Stimulated activated CD4-positive, alpha-beta T cell treated with anti-CD3 and anti-CD28 coated beads, Interleukin-12 subunit alpha, Interleukin-12 subunit beta, amount 100 ng/mL, for 48 hours (primary cell): ENCODE measurements at regions not wholly inside any gene's neighbourhood (a gene's known extent, or its start where the extent isn't known, plus 50 kb on each side); places are given as distances from the start of the nearest gene placed in this dataset.

Experiments
- DNase-seq, 3 donors: peaks; one replicate each; pipeline ENCODE4 v3.0.0-alpha.2; 2020; ENCODE audit warnings: low read depth in 2 of 3, low spot score in 1 of 3

DNA sequence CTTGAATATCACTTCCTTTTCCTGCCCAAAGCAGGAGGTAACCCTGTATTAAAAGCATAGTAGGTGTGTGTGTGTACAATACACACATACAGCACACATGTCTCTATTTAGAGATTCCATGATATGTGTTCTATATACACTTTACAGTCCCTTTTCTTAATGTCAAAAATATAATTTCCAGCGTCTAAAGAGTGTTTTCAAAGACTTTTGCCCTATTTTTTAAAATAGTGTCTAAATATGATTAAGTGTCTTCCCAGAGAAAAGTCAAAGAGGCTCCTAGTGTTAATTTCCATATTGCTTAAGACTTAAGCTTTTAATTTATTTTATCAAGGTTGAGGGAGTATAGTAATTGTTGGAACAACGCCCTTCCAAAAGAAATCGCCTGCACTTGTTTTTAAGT lies 420.3 kb upstream of the POU3F3 start:
- DNase-seq, result no peak

DNA sequence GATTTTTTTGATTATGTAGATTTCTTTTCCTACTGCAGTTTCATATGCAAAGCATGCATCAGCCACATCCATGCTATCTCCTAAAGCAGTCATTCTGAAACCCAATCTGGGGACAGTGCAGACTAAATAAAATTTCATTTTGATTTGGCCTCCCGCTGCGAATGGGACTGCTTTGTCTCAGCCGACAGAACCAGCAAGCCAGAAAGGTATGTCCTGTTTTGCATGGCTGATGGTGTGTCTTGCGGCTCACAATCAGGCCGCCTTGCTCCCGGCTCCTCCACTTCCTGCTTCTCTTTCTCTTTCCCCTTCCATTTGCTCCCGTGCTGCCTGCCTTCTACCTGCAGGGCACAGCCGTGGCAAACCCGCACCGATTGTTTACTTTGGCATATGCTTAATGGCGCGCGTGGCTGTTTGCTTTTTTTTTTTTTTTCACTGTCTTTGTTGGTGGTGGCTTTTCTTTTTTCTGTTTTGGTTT lies 419.6 kb upstream of the POU3F3 start:
- DNase-seq, result no peak

DNA sequence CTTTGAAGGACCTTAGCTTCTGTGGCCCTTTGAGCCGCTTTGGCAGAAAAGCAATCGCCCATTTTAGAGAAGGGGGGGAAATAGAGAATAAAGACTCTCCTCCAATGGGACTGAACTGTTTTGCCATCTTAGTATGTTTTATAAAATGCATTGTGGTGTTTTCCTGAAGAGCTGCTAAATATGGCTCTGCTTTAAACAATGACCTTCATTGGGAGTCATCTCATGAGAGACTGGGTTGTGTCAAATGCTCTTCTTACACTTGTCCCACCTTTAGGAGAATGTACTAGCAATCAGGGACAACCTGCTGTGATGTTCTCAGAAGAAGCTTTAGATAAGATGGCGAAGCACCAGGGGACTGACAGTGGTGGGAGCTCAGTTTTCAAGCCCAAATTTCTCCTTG lies 418.9 kb upstream of the POU3F3 start:
- no peak for DNase-seq

DNA sequence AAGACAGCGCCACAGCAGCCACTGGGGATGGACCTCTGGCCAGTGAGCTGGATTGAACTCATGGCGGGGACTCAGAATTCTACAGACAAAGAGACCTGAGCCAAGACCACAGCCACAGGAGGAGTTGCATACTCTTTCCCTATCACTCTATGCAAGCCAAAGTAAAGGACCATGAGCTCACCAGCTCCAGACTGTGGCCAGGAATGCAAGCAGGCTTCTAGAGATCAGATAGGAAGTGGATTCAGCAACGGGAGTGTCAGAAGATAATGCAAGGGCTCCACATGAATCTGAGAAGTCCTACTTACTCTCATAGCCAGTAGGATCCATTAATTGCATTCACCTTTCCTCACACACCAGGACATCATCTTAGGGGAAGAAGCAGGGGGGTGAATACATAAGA lies 415.4 kb upstream of the POU3F3 start:
- DNase-seq, result no peak

DNA sequence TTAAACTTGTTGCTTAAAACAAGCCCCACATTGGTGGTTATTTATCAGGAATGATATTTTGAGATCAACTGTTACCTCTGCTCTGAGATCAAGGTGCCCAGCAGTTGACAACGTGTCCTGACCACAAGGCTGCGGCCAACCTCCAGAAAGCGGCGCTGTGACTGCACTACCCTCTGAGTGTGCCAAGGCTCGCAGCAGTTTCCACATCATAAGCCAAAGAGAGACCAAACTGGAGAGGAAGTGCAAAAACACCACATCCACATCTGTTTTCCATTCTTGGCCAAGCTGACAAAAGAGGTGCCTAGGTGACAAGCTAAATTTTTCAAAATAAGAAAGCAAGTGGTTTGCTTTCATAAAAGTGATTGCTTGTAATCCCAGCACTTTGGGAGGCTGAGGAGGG lies 410.8 kb upstream of the POU3F3 start:
- DNase-seq, result no peak

DNA sequence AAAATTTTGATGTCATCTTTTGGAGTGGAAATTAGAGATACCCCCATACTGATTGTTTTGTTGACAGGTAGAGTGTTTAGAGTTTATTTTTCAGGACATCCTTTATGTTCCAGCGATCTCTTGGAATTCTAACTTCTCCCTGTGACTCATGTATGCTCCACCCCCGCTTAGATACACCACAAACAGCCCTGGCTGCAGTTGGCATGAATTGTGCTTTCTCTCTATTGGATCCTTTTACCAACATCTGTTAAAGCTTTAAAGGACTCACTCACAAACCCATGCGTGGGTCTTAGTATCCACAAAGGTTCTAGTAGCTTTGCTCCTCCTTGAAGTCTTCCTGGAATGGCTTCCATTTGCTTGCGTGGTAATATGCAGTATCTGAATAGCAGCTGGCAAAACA lies 409.5 kb upstream of the POU3F3 start:
- DNase-seq, result no peak

DNA sequence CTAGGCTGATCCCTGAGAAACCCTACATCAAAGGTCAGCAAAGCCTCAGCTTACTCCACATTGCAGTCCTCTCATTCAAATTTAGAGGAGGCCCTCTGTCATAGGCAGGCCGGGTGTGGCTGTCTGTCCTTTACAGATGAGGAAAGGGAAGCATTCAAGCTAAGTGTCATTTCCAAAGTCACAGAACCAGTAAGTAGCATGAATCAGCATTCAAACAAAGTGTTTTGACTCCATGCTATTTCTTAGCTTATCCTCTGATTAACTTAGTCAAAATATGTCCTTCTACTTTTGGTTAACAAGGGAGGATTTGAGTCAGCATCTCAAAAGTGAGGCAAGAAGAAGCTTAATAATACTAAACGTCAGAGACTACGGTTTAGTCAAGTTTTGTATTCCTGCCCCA lies 409.0 kb upstream of the POU3F3 start:
- no peak for DNase-seq

DNA sequence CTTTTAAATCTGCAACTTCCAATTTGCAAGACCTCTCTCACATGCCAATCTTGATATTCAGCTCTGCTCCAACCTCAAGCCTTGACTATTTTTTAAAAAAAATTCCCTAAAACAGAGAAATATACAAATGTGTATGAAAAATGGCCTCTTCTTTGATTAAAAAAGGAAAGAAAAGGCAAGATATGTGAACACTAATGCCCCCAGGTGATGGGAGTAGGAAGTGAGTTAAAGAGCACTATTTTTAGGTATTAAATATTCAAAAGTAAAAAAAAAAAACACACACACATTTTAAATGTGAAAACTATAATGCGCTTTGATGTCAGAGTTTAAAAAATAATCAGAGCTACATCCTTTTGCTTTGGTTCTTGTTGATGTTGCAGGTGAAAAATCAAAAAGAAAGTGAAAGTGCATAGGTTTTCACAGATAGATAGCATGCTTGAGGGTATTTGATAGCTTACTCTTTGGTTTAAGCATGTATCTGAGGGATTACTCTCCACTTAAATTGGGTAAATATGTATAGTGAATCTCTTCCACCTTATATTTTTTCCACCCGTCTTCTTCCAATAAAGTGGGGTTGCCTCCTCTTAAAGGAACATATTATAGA lies 406.0 kb upstream of the POU3F3 start:
- no peak for DNase-seq

DNA sequence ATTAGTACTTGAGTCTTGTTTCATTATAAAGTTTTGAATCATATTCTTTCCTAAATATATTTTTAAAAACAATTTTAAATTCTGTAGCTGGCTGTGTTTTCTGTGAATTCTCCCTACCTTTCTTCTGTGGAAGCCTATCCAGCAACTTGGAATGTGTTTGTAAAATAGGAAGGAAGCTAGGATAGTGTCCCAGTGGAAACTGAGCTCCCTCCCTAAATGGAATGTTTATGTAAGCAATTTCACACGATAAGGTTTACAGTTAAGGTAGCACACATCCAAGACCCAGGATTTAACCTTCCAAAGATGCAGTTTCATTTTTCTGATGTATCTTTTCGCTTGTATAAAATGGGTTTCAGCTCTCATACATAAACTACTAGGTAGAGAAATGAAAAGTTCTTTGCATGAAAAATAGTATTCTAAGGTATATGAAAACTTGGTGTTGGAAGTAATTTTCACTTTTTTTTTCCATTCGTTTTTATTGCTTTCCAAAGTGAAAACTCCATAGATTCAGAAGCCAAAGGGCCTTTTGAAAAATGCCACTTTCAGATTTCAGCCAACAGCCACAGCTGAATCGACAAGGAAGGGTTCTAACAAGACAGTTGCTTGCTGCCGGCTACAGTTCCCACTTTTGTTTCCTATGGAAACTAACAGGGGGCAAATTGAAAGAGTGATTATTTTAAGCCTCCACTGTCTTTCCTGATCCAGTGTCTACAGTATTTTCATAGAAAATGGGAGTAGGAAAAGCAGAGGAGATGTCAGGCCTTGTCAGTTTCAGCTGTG lies 405.1 kb upstream of the POU3F3 start:
- DNase-seq, result no peak

DNA sequence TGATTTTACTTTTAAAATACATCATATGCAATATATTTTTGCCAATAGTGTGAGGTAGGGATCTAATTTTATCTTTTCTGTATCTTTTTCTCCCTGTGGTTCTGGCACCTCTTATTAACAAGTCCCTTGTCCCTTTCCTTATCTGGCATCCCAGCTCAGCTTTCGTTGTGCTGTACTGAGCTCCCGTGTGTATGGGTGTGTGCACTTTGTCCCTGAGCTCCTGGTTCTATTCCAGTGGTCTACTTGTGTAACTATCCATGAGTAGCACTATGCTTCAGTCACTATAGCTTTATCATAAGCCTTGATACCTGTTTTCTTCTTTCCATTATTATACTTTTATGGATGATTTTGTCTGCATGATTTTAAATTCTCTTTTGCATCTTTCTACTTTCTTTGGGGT lies 401.4 kb upstream of the POU3F3 start:
- DNase-seq, result no peak

DNA sequence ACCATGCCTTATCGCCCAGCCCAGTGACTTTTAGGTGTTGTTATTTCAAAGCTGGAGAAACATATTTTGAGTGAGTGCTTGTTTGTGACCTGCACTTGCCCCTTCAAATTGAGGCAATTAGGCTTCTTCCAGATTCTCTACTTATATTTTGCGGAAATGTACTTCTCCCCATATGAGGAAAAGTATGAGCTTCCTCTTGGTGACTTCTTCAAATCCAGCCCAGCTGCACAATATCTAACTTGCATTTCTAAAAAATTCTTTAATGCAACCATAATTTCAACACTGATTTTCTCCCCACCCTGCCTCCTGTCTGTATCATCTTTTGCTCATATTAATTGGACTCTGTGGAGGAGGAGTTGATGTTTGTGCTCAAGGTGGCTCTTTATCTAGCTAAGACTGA lies 391.2 kb upstream of the POU3F3 start:
- DNase-seq, result no peak

DNA sequence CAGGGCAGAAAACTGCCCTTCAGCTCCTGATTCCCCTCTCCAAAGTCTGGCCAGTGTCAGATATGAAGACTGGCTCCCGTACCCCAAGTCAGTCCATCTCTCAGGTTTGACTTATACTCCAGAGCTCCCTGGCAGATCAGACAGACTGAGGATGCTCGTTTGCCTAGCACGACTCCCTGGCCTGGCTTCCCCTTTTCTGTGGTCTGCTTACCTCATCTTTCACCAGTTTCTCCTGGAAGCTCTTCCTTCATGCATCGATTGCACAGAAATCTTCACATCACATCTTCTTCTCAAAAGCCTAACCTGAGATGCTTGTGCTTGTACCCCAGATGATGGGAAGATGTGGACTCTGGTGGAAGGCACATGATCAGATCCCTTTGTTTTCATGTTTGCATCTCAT lies 387.9 kb upstream of the POU3F3 start:
- DNase-seq, result no peak

DNA sequence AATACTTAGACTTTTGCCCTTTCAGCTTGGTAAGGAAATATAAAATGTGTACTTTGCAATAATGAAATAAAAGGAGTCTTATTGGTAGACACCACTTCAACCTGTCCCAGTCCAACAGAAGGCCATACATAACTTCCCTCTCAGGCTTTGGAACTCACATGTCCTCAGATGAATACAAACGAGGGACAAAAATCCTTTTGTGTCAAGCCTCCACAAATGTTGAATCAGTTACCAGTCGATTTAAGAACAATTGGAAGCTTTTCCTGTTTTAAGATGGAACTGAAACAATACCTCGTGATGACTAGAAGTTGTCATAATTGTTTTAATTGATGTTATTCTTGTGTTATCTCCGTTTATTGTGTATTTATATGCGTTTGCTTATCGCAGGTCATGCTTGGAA lies 385.1 kb upstream of the POU3F3 start:
- no peak for DNase-seq

DNA sequence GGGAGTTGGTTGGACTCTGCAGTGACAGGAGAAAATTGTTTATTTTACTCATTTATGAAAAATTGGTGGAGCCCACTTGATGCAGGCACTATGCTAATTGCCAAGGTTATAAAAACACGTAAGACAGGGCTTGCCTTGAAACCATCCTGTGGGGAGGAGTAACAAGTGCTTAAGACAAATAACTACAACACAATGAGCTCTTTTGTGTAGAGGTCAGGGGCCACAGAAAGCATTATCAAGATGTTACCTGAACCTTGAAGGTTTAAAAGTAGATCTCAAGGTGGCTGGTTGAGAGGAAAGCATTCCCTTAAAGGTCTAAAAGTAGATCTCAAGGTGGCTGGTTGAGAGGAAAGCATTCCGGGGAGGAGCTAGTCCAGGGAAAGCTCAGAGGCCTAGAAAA lies 381.8 kb upstream of the POU3F3 start:
- no peak for DNase-seq

DNA sequence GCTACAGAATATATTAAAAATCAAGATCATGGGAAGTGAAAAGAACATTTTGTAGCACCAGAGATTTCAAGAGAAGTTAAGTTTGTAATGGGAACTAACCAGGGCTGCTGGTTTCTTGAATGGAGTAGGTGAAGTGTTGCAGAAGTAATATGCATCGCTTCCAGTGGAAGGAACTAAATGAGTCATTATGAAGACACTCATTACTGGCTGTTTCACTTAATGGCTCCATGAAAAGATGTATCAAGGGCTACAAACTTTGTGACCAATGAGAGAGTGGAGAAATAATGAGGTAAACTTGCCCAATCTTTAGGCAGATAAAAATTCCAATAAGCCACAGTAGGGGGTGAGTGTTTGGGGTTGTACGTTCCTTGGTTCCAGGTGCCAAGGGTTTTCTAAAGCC lies 380.4 kb upstream of the POU3F3 start:
- DNase-seq, result no peak

DNA sequence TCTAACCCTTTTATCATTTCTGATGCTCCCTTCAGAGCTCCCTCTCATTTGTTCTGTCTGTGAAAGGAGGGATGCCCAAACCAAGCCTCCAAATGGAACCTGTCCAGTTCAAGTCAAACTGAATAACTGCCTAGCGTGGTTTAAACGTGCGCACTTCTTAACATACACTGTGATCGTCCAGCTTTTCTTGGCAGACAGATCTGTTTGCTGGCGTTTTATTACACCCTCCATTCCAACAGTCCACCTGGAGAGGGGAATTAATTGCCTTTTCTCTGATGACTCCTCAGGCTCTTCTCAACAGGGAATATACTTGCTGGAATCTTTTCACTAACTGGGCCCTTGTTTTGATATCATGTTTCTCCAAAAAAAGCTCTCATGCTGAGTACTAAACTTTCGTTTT lies 379.2 kb upstream of the POU3F3 start:
- no peak for DNase-seq

DNA sequence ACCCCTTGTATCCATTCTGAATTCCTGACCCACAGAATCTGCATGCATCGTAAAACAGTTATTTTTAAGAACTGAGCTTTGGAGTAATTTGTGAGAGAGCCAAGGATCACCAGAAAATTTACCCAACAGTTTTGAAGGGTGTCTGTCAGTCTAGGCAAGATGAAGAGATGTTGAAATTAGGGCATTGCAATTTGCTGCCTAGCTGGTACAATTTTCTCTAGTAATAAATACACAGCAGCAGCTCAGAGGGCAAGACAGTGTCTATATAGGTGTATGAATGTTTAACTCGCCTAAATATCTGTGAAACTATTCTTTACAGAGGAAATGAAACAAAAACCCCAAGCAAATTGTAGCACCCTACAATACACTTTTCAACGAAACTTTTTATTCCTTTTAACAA lies 377.8 kb upstream of the POU3F3 start:
- no peak for DNase-seq

DNA sequence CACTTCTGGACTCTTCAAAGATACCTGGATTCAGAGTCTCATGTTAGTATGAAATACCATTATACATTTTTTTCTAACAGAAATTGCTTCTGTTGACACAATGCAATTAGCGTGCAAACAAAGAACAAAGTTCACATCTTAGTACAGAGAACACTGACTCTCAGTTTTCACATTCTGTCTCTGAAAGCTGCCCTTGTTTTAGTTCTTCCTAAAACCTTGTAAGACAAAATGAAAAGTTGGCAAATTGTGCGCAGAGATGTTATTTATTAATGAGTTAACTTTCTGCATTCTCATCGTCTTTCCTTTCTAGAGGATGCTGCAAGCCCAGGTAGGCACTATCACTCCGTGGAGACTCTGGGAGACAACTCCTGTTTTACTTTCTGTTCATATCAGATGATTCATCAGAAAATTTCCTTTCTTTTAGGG lies 377.3 kb upstream of the POU3F3 start:
- no peak for DNase-seq

DNA sequence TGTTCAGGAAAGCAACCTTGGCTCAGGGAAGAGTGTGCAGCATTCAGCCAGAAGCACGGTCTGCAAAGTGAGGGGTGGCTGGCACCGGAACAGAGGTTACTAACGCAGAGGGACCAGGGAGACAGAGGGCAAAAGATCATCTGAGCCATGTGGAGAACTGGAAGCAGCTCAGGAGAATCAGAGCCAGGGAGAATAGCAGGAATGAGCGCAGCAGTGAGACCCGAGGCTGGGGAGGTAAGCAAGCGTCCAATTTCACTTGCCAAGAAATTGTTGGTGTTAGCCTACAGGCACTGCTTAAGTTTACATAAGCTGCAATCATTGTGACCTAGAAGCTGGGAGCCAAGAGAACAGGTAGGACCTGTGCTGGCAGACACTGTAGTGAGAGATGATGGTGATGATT lies 372.6 kb upstream of the POU3F3 start:
- no peak for DNase-seq

DNA sequence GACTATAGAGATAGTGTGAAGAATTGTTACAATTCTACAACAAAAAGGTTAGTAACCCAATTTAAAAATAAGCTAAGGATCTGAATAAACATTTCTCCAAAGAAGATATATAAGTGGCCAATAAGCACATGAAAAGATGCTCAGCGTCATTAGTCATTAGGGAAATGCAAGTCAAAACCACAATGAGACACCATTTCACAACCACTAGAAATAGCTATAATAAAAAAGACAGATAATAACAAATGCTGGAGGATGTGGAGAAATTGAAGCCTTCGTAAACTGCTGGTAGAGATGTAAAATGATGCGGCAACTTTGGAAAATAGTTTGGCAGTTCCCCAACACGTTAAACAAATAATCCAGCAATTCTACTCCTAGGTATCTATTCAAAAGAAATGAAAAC lies 366.5 kb upstream of the POU3F3 start:
- no peak for DNase-seq

DNA sequence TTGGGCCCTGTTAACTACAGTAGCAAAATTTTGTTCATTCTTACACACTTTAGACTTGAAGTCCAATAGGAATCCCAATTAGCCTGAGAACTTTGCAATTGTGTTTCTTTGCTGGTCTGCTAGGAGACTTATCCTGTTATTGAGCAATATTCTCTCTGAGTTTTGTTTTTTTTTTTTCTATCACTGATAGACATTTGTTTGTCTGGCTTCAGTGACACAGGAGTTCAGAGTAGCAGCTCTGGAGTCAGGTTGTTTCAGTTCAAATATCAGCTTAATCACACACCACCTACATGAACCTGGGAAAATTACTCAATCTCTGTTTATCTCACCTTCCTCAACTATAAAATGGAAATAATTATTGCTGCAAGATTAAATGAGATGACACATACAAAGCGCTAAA lies 360.2 kb upstream of the POU3F3 start:
- no peak for DNase-seq

DNA sequence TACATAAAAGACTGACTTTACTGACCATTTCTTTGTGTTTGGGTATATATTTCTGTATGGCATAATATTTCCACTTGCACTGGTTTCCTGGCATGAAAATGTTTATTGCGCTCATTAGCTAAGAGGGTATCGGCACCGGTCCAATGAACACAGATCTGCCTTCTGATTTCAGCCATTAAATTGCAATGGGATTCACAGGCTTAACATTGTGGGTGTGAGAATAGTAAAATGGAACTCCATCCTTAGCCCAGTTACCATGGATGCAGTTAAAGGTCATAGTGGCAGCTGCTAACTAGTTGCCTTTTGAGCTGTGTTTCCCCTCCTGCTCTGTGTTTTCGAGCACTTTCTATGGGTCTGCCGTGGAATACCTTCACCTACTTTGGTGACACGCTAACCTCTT lies 352.6 kb upstream of the POU3F3 start:
- DNase-seq, result no peak

DNA sequence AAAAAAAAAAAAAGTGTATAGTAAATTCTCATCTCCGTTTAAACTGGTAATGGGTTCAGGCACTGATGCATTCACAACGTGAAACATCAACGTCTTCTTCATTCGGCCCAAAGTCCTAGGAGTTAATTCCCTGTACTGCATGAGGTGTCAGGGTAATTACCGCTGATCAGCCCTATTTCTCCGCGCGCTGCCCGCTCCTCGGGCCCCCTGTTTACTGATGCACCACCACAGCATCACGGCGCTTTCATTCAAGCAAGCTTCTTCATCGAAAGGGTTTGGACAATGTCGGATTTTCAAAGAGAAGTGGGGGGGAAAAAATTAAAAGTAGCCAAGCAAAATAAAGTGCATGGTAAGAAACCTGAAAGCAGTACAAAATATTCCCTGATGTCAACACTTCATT lies 352.0 kb upstream of the POU3F3 start:
- no peak for DNase-seq
